ENCODE measurements at regions not wholly inside any gene's neighbourhood (a gene's known extent, or its start where the extent isn't known, plus 50 kb on each side); places are given as distances from the start of the nearest gene placed in this dataset. TPM values are rescaled to one million over a fixed set of nuclear protein-coding genes. Genes with fewer than 3 reads are reported as not detected.

- H3K4me3 ChIP-seq = no peak overlapping the region
- H3K27ac ChIP-seq = peak overlapping the region in 1 of 2 donors; percentile 80
- H3K36me3 ChIP-seq = no peaks in the 10 kb centered on the region
- WGBS, 3 donors = 62 to 69% (median 63%) methylated on average over 1 of the region's 1 CpG
- TF ChIP-seq EP300 (IDR thresholded peaks at IDR 0.05) (no peak), POLR2A (IDR thresholded peaks at IDR 0.05) (no peak), CTCF (IDR thresholded peaks at IDR 0.05) (no peak)
- H3K27me3 ChIP-seq = no peaks in the 10 kb centered on the region
- intact Hi-C loops (cut with DNase I) = loop anchor here in 2 of 4 donors (10.0 kb wide), 1 partner anchor 52 kb away; the partner anchor contains the start of gene LGALSL (in 2 of the 2)
- peaks cover 24% of the 10 kb centered on the region for H3K4me1 ChIP-seq (ENCODE audit: insufficient read depth)
- no peaks in the 10 kb centered on the region for H3K9me3 ChIP-seq
- no peak for DNase-seq
Measured at GRCh38 chr2:64402876-64403275, 51.1 kb upstream of the LGALSL start.

- DNase-seq = peak in 1 of 5 donors; percentile 31
- intact Hi-C loops (cut with DNase I) = loop anchor here in 2 of 4 donors (10.0 kb wide), 1 partner anchor 51 kb away; the partner anchor contains the start of gene LGALSL (in 2 of the 2)
- Histone ChIP-seq H3K9me3 (no peaks in the 10 kb centered on the region), H3K27me3 (no peaks in the 10 kb centered on the region), H3K4me3 (no peak overlapping the region), H3K27ac (peak overlapping the region in 1 of 2 donors; percentile 80), H3K36me3 (no peaks in the 10 kb centered on the region), H3K4me1 (ENCODE audit: insufficient read depth) (peaks cover 24% of the 10 kb centered on the region)
- 57 to 79% (median 63%) methylated on average over 8 of the region's 8 CpGs for WGBS, 3 donors
- TF ChIP-seq POLR2A (IDR thresholded peaks at IDR 0.05) (no peak), EP300 (IDR thresholded peaks at IDR 0.05) (no peak), CTCF (IDR thresholded peaks at IDR 0.05) (no peak)
Measured at GRCh38 chr2:64403426-64403825, 50.5 kb upstream of the LGALSL start.

- peak; percentile 88 to 95 (median 93) for DNase-seq
- Histone ChIP-seq H3K27me3 (no peaks in the 10 kb centered on the region), H3K9me3 (no peaks in the 10 kb centered on the region), H3K4me1 (ENCODE audit: insufficient read depth) (peaks cover 24% of the 10 kb centered on the region), H3K27ac (peak overlapping the region; percentile 35 to 80), H3K4me3 (no peak overlapping the region), H3K36me3 (no peaks in the 10 kb centered on the region)
- TF ChIP-seq EP300 (IDR thresholded peaks at IDR 0.05) (no peak), CTCF (IDR thresholded peaks at IDR 0.05) (no peak)
- intact Hi-C loops (cut with DNase I) = loop anchor here in 2 of 4 donors (10.0 kb wide), 1 partner anchor 51 kb away; the partner anchor contains the start of gene LGALSL (in 2 of the 2)
- 1 to 2% (median 1%) methylated on average over 9 of the region's 9 CpGs for WGBS, 3 donors
Measured at GRCh38 chr2:64404002-64404731, 49.8 kb upstream of the LGALSL start.

Small RNAs in the stretch of these regions (microRNA-seq; reads per million reads assigned to microRNA genes)
- gene MIR4433A (0 reads per million in 3 donors), gene MIR4433B (0 reads per million in 3 donors)

Small RNAs in the stretch of these regions (small RNA-seq; reads per million reads assigned to genes)
- gene AC012368.3 = not detected
- not detected for gene MIR4433B
